ENCODE measurements at regions not wholly inside any gene's neighbourhood (a gene's known extent, or its start where the extent isn't known, plus 50 kb on each side); places are given as distances from the start of the nearest gene placed in this dataset.

DNA sequence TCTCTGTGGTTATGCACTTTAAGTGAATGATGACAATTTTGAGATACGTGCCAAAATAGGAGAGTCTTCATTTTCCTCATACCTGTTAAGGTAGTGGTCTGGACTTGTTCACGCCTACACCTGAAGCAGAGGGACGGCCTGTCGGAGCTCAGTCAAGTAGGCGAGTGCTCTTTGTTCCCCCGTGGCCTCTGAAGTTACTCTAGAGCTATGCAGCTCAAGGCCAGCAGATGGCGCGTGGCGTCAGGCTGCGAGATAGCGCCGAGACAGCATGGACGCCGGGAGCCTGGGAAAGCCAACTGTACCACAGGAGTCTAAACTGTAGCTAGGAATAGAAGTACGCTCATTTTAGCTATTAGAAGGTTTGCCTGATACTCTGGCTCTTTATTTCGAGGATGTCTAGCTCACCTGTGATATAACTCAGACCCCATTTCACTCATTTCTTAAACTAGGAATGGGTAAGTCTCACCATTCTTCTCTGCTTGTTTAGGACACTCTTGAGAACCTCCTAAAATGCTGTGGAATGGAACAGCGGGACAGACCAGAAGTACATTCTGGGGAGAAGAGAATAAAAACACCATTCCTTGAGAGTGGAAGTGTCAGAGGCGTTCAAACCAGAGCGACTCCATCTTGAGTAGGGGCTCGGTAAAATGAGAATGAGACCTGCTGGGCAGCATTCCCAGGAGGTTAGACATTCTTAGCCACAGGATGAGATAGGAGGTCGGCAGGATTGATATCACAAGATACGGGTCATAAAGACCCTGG, 267.4 kb upstream of the HMGA2 start (continued):
- TF ChIP-seq DACH1 (IDR thresholded peaks at IDR 0.05; ENCODE audit: partially characterized antibody) (no peak), RNF2 (IDR thresholded peaks at IDR 0.05) (no peak), MCM7 (IDR thresholded peaks at IDR 0.05) (no peak), NR2C1 (IDR thresholded peaks at IDR 0.05) (no peak), NR2C1 (tag; IDR thresholded peaks at IDR 0.05) (0 out of 2 replicates have a peak, but pooled peaks have one; percentile 31), ZNF311 (CRISPR knock-in tag; IDR thresholded peaks at IDR 0.05) (peak; percentile 67; the same call in 1 of the 2 replicates)
- TF ChIP-seq, protein P1, sequence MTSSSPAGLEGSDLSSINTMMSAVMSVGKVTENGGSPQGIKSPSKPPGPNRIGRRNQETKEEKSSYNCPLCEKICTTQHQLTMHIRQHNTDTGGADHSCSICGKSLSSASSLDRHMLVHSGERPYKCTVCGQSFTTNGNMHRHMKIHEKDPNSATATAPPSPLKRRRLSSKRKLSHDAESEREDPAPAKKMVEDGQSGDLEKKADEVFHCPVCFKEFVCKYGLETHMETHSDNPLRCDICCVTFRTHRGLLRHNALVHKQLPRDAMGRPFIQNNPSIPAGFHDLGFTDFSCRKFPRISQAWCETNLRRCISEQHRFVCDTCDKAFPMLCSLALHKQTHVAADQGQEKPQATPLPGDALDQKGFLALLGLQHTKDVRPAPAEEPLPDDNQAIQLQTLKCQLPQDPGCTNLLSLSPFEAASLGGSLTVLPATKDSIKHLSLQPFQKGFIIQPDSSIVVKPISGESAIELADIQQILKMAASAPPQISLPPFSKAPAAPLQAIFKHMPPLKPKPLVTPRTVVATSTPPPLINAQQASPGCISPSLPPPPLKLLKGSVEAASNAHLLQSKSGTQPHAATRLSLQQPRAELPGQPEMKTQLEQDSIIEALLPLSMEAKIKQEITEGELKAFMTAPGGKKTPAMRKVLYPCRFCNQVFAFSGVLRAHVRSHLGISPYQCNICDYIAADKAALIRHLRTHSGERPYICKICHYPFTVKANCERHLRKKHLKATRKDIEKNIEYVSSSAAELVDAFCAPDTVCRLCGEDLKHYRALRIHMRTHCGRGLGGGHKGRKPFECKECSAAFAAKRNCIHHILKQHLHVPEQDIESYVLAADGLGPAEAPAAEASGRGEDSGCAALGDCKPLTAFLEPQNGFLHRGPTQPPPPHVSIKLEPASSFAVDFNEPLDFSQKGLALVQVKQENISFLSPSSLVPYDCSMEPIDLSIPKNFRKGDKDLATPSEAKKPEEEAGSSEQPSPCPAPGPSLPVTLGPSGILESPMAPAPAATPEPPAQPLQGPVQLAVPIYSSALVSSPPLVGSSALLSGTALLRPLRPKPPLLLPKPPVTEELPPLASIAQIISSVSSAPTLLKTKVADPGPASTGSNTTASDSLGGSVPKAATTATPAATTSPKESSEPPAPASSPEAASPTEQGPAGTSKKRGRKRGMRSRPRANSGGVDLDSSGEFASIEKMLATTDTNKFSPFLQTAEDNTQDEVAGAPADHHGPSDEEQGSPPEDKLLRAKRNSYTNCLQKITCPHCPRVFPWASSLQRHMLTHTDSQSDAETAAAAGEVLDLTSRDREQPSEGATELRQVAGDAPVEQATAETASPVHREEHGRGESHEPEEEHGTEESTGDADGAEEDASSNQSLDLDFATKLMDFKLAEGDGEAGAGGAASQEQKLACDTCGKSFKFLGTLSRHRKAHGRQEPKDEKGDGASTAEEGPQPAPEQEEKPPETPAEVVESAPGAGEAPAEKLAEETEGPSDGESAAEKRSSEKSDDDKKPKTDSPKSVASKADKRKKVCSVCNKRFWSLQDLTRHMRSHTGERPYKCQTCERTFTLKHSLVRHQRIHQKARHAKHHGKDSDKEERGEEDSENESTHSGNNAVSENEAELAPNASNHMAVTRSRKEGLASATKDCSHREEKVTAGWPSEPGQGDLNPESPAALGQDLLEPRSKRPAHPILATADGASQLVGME (CRISPR knock-in tag; IDR thresholded peaks at IDR 0.05) = no peak
- TF ChIP-seq, protein P2, sequence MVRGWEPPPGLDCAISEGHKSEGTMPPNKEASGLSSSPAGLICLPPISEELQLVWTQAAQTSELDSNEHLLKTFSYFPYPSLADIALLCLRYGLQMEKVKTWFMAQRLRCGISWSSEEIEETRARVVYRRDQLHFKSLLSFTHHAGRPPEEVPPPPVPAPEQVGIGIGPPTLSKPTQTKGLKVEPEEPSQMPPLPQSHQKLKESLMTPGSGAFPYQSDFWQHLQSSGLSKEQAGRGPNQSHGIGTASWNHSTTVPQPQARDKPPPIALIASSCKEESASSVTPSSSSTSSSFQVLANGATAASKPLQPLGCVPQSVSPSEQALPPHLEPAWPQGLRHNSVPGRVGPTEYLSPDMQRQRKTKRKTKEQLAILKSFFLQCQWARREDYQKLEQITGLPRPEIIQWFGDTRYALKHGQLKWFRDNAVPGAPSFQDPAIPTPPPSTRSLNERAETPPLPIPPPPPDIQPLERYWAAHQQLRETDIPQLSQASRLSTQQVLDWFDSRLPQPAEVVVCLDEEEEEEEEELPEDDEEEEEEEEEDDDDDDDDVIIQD (CRISPR knock-in tag; IDR thresholded peaks at IDR 0.05) = no peak
- TF ChIP-seq, protein P3, sequence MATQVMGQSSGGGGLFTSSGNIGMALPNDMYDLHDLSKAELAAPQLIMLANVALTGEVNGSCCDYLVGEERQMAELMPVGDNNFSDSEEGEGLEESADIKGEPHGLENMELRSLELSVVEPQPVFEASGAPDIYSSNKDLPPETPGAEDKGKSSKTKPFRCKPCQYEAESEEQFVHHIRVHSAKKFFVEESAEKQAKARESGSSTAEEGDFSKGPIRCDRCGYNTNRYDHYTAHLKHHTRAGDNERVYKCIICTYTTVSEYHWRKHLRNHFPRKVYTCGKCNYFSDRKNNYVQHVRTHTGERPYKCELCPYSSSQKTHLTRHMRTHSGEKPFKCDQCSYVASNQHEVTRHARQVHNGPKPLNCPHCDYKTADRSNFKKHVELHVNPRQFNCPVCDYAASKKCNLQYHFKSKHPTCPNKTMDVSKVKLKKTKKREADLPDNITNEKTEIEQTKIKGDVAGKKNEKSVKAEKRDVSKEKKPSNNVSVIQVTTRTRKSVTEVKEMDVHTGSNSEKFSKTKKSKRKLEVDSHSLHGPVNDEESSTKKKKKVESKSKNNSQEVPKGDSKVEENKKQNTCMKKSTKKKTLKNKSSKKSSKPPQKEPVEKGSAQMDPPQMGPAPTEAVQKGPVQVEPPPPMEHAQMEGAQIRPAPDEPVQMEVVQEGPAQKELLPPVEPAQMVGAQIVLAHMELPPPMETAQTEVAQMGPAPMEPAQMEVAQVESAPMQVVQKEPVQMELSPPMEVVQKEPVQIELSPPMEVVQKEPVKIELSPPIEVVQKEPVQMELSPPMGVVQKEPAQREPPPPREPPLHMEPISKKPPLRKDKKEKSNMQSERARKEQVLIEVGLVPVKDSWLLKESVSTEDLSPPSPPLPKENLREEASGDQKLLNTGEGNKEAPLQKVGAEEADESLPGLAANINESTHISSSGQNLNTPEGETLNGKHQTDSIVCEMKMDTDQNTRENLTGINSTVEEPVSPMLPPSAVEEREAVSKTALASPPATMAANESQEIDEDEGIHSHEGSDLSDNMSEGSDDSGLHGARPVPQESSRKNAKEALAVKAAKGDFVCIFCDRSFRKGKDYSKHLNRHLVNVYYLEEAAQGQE (IDR thresholded peaks at IDR 0.05; ENCODE audit: borderline replicate concordance) = peak; percentile 86
- TF ChIP-seq, protein P3 (CRISPR knock-in tag; IDR thresholded peaks at IDR 0.05; ENCODE audit: low read depth) = no peak
- TF ChIP-seq, protein P4, sequence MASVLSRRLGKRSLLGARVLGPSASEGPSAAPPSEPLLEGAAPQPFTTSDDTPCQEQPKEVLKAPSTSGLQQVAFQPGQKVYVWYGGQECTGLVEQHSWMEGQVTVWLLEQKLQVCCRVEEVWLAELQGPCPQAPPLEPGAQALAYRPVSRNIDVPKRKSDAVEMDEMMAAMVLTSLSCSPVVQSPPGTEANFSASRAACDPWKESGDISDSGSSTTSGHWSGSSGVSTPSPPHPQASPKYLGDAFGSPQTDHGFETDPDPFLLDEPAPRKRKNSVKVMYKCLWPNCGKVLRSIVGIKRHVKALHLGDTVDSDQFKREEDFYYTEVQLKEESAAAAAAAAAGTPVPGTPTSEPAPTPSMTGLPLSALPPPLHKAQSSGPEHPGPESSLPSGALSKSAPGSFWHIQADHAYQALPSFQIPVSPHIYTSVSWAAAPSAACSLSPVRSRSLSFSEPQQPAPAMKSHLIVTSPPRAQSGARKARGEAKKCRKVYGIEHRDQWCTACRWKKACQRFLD (CRISPR knock-in tag; IDR thresholded peaks at IDR 0.05) = 0 out of 2 replicates have a peak, but pooled peaks have one; percentile 51
